ENCODE measurements at regions not wholly inside any gene's neighbourhood (a gene's known extent, or its start where the extent isn't known, plus 50 kb on each side); places are given as distances from the start of the nearest gene placed in this dataset.

- TF ChIP-seq, protein P1, sequence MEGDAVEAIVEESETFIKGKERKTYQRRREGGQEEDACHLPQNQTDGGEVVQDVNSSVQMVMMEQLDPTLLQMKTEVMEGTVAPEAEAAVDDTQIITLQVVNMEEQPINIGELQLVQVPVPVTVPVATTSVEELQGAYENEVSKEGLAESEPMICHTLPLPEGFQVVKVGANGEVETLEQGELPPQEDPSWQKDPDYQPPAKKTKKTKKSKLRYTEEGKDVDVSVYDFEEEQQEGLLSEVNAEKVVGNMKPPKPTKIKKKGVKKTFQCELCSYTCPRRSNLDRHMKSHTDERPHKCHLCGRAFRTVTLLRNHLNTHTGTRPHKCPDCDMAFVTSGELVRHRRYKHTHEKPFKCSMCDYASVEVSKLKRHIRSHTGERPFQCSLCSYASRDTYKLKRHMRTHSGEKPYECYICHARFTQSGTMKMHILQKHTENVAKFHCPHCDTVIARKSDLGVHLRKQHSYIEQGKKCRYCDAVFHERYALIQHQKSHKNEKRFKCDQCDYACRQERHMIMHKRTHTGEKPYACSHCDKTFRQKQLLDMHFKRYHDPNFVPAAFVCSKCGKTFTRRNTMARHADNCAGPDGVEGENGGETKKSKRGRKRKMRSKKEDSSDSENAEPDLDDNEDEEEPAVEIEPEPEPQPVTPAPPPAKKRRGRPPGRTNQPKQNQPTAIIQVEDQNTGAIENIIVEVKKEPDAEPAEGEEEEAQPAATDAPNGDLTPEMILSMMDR (IDR thresholded peaks at IDR 0.05) = no peak
- TF ChIP-seq POLR2A (IDR thresholded peaks at IDR 0.05) (no peak), EP300 (IDR thresholded peaks at IDR 0.05) (no peak)
Measured at GRCh38 chr5:125189531-125189941, 443.1 kb upstream of the ZNF608 start.

All from tibial nerve (tissue), 4 donors.